ENCODE measurements at regions not wholly inside any gene's neighbourhood (a gene's known extent, or its start where the extent isn't known, plus 50 kb on each side); places are given as distances from the start of the nearest gene placed in this dataset.

DNA sequence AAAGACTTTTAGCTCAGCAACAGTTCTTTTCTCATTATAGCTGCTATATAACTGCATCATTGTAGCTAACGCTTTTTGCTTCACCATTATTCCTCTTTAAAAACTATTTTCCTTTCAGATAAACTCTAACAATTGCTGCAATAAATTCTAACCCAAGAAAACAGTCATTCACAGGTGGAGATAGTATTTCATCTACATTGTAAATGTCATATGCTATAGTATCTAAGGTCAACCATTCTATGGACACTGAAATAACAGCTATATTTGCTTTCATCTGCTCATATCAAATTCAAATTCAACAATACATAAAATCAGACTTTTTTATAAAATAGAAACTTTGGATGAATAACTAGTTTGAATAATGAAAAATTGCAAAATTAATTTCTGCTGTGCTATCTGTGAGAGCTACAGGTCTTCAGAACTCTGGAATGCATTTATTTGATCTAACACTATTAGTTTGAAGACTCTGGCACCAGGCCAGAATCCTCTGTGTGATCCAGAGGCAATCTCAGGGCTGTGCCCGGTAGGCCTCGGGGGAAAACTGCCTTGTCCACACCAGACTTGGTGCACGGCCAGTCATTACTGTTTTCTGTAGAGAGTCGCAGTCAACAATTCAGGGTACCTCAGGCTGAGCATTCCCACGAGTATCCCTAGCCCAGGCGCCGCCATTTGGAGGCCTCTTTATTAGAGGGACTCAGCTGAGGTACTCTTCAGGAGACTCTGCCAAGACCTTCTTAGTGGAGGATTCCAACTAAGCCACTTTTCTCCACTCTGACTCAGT lies 332.4 kb downstream of the SLC7A11 start:
- TF ChIP-seq POLR2AphosphoS5 (IDR thresholded peaks at IDR 0.05), result no peak
- TF ChIP-seq, protein P1, sequence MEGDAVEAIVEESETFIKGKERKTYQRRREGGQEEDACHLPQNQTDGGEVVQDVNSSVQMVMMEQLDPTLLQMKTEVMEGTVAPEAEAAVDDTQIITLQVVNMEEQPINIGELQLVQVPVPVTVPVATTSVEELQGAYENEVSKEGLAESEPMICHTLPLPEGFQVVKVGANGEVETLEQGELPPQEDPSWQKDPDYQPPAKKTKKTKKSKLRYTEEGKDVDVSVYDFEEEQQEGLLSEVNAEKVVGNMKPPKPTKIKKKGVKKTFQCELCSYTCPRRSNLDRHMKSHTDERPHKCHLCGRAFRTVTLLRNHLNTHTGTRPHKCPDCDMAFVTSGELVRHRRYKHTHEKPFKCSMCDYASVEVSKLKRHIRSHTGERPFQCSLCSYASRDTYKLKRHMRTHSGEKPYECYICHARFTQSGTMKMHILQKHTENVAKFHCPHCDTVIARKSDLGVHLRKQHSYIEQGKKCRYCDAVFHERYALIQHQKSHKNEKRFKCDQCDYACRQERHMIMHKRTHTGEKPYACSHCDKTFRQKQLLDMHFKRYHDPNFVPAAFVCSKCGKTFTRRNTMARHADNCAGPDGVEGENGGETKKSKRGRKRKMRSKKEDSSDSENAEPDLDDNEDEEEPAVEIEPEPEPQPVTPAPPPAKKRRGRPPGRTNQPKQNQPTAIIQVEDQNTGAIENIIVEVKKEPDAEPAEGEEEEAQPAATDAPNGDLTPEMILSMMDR (IDR thresholded peaks at IDR 0.05), result no peak

All from stomach (tissue), 4 donors.